Activated naive CD4-positive, alpha-beta T cell treated with anti-CD3 and anti-CD28 coated beads for 36 hours (primary cell): ENCODE measurements at regions not wholly inside any gene's neighbourhood (a gene's known extent, or its start where the extent isn't known, plus 50 kb on each side); places are given as distances from the start of the nearest gene placed in this dataset.
"Not testable (repeated sequence)": the region's sequence is repeated elsewhere in the genome, so short reads cannot be mapped to it uniquely, and the experiment has no call there.

Experiments used
- CTCF ChIA-PET: fragments of 350-600 bp; sonication (Branson Sonifier 250); formaldehyde crosslinking; loops from one replicate; lab custom pipeline; 2021; ENCODE audit warnings: antibody characterized with exemption; lab: Charles Lee
- DNase-seq: peaks from one replicate; pipeline ENCODE4 v3.0.0-alpha.2; 2020
- H3K27ac Mint-ChIP-seq: one replicate; pipeline ENCODE4 v1.8.0; 2021; ENCODE audit warnings: mild to moderate bottlenecking, mixed read lengths
- H3K27me3 Mint-ChIP-seq: one replicate; pipeline ENCODE4 v1.8.0; 2021; ENCODE audit warnings: low read depth, mixed read lengths
- H3K36me3 Mint-ChIP-seq: one replicate; pipeline ENCODE4 v1.8.0; 2021; ENCODE audit warnings: low read depth, mixed read lengths
- H3K4me1 Mint-ChIP-seq: one replicate; pipeline ENCODE4 v1.8.0; 2021; ENCODE audit warnings: low read depth, mixed read lengths
- H3K4me3 Mint-ChIP-seq: one replicate; pipeline ENCODE4 v1.8.0; 2021; ENCODE audit warnings: mild to moderate bottlenecking, moderate library complexity, mixed read lengths
- H3K9me3 Mint-ChIP-seq: one replicate; pipeline ENCODE4 v1.8.0; 2021; ENCODE audit warnings: mixed read lengths
- intact Hi-C: fragments of 100-400 bp; cut with micrococcal nuclease; formaldehyde crosslinking; loops from one replicate; pipeline ENCODE4 v1.15.1; 2023

DNA sequence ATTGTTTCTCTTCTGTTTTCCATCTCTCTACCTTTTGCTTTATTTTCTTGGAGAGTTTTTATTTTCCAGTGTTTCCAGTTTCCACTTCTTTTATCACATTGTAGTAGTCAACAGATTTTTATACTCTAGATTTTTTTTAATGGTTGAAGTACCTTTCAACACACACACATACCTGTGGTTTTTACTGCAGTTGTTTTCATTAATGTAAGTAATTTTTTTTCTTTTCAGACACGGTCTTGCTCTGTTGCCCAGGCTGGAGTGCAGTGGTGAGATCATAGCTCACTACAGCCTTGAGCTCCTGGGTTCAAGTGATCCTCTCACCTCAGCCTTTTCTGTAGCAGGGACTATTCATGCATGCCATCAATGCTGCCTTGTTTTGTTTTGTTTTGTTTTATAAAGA, 472.5 kb upstream of the SGO1 start:
- peaks cover 9% of the 10 kb centered on the region for H3K9me3 Mint-ChIP-seq
- no peaks in the 10 kb centered on the region for H3K27me3 Mint-ChIP-seq
- no peak overlapping the region for H3K27ac Mint-ChIP-seq
- H3K36me3 Mint-ChIP-seq, result no peaks in the 10 kb centered on the region
- CTCF ChIA-PET, result no interaction called here
- intact Hi-C loops, result no loop called here
- no peak overlapping the region for H3K4me3 Mint-ChIP-seq
- DNase-seq, result no peak
- H3K4me1 Mint-ChIP-seq, result no peaks in the 10 kb centered on the region

DNA sequence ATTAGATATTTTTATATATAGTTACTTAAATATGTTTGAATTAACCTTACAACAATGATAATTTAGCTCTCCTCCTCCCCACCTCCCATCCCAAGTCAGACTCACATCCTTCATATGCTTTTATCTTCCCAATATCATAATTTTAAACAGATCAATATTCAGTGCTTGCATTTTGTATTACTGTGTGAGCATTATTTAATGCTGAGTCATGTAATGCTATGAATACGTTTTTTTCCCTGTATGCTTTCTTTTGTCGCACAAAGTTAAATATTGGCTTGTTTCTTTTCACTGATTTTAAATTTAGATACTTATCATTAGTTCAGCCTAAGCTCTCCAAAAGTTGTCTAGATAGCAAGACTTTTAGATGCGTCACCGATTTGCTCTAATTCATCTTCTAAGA, 471.6 kb upstream of the SGO1 start:
- no peak for DNase-seq
- H3K27me3 Mint-ChIP-seq, result no peaks in the 10 kb centered on the region
- peaks cover 11% of the 10 kb centered on the region for H3K9me3 Mint-ChIP-seq
- no peak overlapping the region for H3K27ac Mint-ChIP-seq
- H3K4me1 Mint-ChIP-seq, result no peaks in the 10 kb centered on the region
- no peaks in the 10 kb centered on the region for H3K36me3 Mint-ChIP-seq
- CTCF ChIA-PET, result interaction anchor here (0.7 kb wide), 1 partner anchor 1919 kb away, joined by 3 read pairs; no protein-coding TSS in a partner anchor
- intact Hi-C loops, result no loop called here
- no peak overlapping the region for H3K4me3 Mint-ChIP-seq

DNA sequence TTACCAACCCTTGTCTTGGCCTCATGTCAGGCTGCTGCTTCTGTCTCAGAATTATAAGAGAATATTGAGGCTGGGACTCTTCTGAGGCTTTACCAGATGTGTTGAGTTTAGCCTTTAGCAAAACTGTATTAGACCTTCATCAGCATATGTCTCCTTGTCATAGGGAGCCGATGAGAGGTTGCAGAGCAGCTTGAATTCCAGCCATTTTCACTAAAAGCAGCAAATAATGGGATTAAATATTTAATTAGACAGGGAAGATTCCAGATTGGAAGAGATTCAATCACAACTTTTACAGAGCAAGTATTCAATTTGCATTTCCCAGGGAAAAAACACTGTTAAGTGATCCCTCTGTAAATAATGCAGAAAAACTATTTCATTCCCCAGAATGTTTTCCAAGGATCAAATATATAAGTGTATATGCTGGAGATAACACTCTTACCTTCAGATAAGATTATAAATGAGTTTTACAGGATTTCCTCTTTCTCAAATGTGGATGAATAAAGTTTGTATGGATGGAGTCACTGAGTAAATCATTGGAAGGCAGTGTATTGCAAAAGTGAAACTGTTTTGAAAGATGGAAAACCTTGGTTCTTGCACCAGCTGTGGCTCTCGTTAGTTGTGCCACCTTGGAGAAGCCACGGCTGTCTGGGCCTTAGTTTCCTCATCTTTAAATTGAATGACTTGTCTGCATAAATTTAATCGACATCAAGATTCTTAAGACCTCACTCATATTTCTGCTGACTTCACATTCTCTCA, 466.4 kb upstream of the SGO1 start:
- H3K36me3 Mint-ChIP-seq, result no peaks in the 10 kb centered on the region
- H3K27ac Mint-ChIP-seq, result no peak overlapping the region
- H3K27me3 Mint-ChIP-seq, result no peaks in the 10 kb centered on the region
- H3K4me1 Mint-ChIP-seq, result no peaks in the 10 kb centered on the region
- peaks cover 9% of the 10 kb centered on the region for H3K9me3 Mint-ChIP-seq
- intact Hi-C loops, result no loop called here
- CTCF ChIA-PET, result no interaction called here
- no peak for DNase-seq
- H3K4me3 Mint-ChIP-seq, result no peak overlapping the region

DNA sequence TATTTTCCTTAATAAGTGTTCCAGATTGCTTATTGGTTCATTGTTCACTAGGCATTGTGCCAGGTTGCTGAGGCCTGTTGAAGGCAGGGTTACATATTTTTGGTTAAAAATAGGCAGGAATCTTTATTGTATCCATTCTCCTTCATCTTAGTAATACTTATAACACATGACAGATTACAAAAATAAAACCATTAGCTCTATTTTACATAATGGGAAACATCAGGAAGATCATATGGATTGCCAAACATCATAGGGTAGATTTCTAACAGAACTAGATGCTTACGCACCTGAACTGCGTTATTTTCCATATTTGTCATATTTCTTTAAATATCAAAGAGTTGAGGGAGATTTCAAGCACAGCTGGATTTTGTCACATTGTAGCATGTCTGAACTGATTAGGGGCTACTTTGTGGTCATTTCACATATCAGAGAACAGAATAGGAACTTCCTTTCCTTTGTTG, 462.9 kb upstream of the SGO1 start:
- Mint-ChIP-seq H3K36me3 (no peaks in the 10 kb centered on the region), H3K4me1 (no peaks in the 10 kb centered on the region), H3K27me3 (no peaks in the 10 kb centered on the region), H3K27ac (no peak overlapping the region), H3K4me3 (no peak overlapping the region), H3K9me3 (peaks cover 12% of the 10 kb centered on the region)
- CTCF ChIA-PET, result no interaction called here
- no peak for DNase-seq
- intact Hi-C loops, result no loop called here

DNA sequence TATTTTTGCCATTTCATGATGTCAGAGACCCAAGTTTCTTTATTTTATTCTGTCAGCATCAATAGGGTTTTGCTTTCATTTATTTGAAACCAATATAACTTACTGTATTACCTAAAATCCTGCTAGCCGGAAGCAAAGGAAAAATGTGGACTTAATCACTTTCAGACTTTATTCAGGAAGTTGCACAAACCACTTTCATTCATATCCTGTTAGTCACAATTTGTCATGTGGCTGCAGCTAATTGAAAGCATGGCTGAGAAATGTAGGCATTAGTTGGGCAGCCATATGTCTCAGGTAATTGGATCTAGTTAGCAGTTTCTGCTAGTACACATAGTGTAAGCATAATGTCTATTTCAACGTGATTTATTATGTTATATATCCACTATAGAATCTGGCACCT, 462.3 kb upstream of the SGO1 start:
- DNase-seq, result no peak
- intact Hi-C loops, result no loop called here
- CTCF ChIA-PET, result no interaction called here
- Mint-ChIP-seq H3K27ac (no peak overlapping the region), H3K36me3 (no peaks in the 10 kb centered on the region), H3K9me3 (peaks cover 11% of the 10 kb centered on the region), H3K27me3 (no peaks in the 10 kb centered on the region), H3K4me1 (no peaks in the 10 kb centered on the region), H3K4me3 (no peak overlapping the region)

DNA sequence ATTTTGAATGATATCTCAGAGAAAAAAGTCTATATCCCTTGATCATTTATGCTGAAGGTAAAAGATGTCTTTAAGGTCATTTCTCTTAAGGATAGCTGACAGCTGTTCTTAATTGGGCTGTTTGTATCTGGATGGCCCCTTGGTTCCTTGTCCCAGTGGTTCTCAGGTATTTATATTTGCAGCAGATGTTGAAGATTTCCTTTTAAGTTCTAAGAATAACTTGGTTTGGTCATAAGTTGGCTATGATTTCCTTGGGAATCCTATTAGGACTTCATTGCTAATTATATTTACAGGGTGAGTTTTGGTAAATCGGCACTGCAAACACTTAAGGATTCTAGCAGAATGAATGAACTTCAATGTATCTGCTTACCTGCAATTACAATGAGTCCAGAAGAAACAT, 460.4 kb upstream of the SGO1 start:
- H3K9me3 Mint-ChIP-seq, result peaks cover 11% of the 10 kb centered on the region
- CTCF ChIA-PET, result no interaction called here

DNA sequence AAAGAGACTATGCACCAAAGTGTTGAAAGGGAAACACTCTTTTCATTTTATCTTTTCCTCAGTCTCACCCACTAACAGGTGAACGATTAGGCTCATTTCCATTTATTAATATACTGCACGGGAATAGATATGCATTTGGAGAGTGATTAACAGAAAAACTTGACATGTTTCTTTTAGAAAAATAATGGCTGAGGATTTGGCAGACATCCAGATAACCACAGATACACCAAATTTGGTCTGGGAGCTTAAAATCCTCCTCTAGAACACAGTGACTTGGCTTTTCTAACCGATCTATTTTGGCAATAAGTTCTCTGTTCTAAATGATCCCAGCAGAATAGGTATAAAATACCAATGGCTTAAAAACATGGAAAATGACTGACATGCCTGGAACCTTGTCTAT, 459.3 kb upstream of the SGO1 start:
- Mint-ChIP-seq H3K4me3 (no peak overlapping the region), H3K27ac (no peak overlapping the region), H3K9me3 (peaks cover 14% of the 10 kb centered on the region), H3K4me1 (no peaks in the 10 kb centered on the region), H3K27me3 (no peaks in the 10 kb centered on the region), H3K36me3 (no peaks in the 10 kb centered on the region)
- CTCF ChIA-PET, result no interaction called here
- DNase-seq, result no peak
- intact Hi-C loops, result no loop called here

More for the DNA sequence above, 460.4 kb upstream of the SGO1 start:
- no peak overlapping the region for H3K27ac Mint-ChIP-seq
- no peak overlapping the region for H3K4me3 Mint-ChIP-seq
- H3K27me3 Mint-ChIP-seq, result no peaks in the 10 kb centered on the region
- no peak for DNase-seq
- intact Hi-C loops, result no loop called here
- H3K36me3 Mint-ChIP-seq, result no peaks in the 10 kb centered on the region
- H3K4me1 Mint-ChIP-seq, result no peaks in the 10 kb centered on the region

DNA sequence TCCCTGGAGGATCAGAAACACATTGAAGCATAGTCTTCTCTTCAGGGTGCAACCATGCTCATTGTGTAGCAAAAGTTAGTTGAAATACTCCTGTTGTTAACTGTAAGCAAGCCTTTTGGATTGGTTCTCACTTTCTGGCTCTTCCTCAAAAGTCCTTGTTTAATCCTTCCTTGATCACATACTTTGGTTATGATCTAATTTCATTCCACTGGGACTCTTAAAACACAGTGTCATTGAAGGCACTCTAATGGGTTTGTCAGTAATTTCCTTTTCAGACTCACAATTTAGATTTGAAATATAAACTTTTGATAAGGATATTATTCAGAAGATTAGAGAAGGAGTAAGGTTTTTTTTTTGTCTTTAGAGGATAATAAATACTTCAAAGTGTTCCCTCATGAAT, 451.7 kb upstream of the SGO1 start:
- Mint-ChIP-seq H3K36me3 (no peaks in the 10 kb centered on the region), H3K27me3 (no peaks in the 10 kb centered on the region), H3K9me3 (peaks cover 5% of the 10 kb centered on the region), H3K27ac (no peak overlapping the region), H3K4me3 (no peak overlapping the region), H3K4me1 (no peaks in the 10 kb centered on the region)
- CTCF ChIA-PET, result no interaction called here
- no peak for DNase-seq
- intact Hi-C loops, result no loop called here

DNA sequence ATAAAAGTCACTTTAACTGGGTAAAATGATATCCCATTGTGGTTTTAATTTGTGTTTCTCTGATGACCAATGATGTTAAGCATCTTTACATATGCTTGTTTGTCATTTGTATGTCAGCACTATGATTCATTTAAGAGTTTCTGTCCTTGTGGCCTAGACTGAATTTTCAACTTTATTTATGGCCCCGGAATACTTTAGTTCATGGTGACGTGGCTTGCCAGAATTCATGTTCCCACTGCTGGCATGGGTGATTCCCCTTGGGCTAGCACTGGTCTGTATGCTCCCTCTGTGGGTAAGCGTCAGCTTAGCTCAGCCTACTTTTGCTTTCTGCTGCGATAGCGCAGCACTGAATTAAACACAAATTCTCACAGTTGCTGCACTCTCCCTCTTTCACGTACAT, 436.3 kb upstream of the SGO1 start:
- H3K27me3 Mint-ChIP-seq, result no peaks in the 10 kb centered on the region
- DNase-seq, result no peak
- CTCF ChIA-PET, result no interaction called here
- H3K4me3 Mint-ChIP-seq, result no peak overlapping the region
- H3K4me1 Mint-ChIP-seq, result no peaks in the 10 kb centered on the region
- H3K36me3 Mint-ChIP-seq, result no peaks in the 10 kb centered on the region
- H3K27ac Mint-ChIP-seq, result no peak overlapping the region
- H3K9me3 Mint-ChIP-seq, result peaks cover 20% of the 10 kb centered on the region
- intact Hi-C loops, result no loop called here

DNA sequence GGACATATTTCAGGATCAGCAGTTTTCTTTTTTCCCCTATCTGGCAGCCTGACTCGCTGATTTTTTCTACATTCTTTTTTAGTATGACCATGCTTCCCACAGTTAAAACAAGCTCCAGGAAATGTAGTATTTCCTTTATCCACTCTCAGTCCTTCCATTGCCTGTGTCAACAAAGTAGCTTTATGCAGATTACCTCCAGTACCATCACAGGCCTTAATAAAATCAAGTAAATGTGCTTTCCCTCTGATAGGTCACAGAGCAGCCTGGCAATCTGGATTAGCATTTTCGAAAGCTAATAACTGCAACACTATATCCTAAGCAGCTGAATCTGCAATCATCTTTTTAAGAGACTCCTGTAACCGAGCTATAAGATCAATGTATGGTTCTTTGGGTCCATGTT, 432.6 kb upstream of the SGO1 start:
- peaks cover 27% of the 10 kb centered on the region for H3K9me3 Mint-ChIP-seq

DNA sequence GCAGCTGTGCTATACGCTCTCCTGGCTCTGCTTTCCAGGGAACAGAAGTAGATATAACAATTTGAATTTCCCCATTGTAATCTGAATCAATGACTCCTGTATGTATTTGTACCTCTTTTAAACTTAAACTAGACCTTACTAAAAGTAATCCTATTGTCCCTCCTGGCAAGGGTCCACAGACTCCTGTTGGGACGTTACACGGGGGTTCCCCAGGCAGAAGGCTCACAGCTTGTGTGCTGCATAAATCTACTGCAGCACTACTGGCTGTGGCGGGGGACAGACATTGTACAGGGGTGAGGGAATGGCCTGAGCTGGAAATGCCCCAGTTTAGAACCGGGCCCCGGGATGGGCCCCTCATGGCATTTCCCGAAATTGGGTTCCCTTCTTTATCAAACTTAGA, 432.2 kb upstream of the SGO1 start:
- peaks cover 26% of the 10 kb centered on the region for H3K9me3 Mint-ChIP-seq
- H3K4me3 Mint-ChIP-seq, DNase-seq, H3K4me1 Mint-ChIP-seq, CTCF ChIA-PET, H3K36me3 Mint-ChIP-seq, H3K27me3 Mint-ChIP-seq, intact Hi-C loops, H3K27ac Mint-ChIP-seq: not testable (repeated sequence)

More for the DNA sequence above, 432.6 kb upstream of the SGO1 start:
- H3K36me3 Mint-ChIP-seq, intact Hi-C loops, CTCF ChIA-PET, H3K4me1 Mint-ChIP-seq, DNase-seq, H3K27ac Mint-ChIP-seq, H3K4me3 Mint-ChIP-seq, H3K27me3 Mint-ChIP-seq: not testable (repeated sequence)

DNA sequence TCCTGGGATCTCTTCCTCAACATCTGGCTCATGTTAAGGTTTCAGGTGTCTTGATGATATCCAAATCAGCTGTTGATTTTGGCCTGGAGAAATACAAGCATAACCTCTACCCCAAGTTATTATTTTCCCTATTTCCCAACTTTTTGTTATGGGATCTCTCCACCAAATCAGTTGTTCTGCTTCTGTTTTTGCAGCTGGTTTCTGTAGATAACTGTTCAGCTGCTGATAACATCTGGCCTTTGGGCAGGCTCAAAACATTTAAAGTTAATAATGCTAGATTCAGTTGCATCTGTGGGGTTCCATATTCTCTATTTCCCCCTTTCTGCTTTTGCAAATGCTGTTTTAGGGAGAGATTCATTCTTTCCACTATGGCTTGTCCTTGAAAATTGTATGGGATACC, 430.0 kb upstream of the SGO1 start:
- H3K36me3 Mint-ChIP-seq, intact Hi-C loops, H3K27ac Mint-ChIP-seq, H3K4me1 Mint-ChIP-seq, DNase-seq, CTCF ChIA-PET, H3K27me3 Mint-ChIP-seq, H3K4me3 Mint-ChIP-seq: not testable (repeated sequence)
- H3K9me3 Mint-ChIP-seq, result peaks cover 34% of the 10 kb centered on the region

DNA sequence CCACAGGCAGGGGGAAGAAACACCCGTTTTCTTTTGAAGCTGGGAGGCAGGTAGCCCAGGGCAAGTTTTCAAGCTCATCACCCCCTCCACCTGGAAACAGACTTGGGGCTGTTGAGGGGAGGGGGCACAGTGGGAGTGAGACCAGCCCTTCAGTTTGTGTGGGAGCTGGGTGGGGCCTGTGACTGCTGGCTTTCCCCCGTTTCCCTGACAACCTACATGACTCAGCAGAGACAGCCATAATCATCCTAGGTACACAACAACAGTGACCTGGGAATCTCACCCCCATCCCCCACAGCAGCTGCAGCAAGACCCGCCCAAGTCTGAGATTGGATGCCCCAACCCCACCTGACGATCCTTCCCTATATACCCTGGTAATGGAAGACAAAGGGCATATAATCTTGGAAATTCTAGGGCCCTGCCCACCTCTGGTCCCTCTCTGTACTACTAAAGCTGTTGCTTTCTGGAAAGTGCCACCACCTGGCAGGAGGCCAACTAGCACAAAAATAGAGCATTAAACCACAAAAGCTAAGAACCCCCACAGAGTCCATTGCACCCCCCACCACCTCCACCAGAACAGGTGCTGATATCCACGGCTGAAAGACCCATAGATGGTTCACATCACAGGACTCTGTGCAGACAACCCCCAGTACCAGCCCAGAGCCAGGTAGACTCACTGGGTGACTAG, 422.2 kb upstream of the SGO1 start:
- intact Hi-C loops, result no loop called here
- Mint-ChIP-seq H3K4me1 (no peaks in the 10 kb centered on the region), H3K36me3 (peaks cover 5% of the 10 kb centered on the region), H3K27ac (no peak overlapping the region), H3K4me3 (no peak overlapping the region), H3K9me3 (peaks cover 54% of the 10 kb centered on the region), H3K27me3 (no peaks in the 10 kb centered on the region)
- DNase-seq, result no peak
- CTCF ChIA-PET, result no interaction called here
